Activated naive CD4-positive, alpha-beta T cell treated with anti-CD3 and anti-CD28 coated beads, Interleukin-2, amount 50 U/mL, for 16 hours (primary cell): ENCODE measurements at regions not wholly inside any gene's neighbourhood (a gene's known extent, or its start where the extent isn't known, plus 50 kb on each side); places are given as distances from the start of the nearest gene placed in this dataset.
"Not testable (repeated sequence)": the region's sequence is repeated elsewhere in the genome, so short reads cannot be mapped to it uniquely, and the experiment has no call there.

Experiments used
- DNase-seq: peaks from one replicate; pipeline ENCODE4 v3.0.0-alpha.2; 2020

- DNase-seq = no peak
These were observed 2183.2 kb upstream of the AGA start for GRCh38 chr4:179625406-179625805.

- DNase-seq = no peak
These were observed 2184.4 kb upstream of the AGA start for GRCh38 chr4:179626687-179627086.

GRCh38 chr4:179631321-179631720, 2189.1 kb upstream of the AGA start:
- DNase-seq = no peak

GRCh38 chr4:179634862-179635261, 2192.6 kb upstream of the AGA start:
- DNase-seq = no peak

- no peak for DNase-seq
These were observed 2220.3 kb upstream of the AGA start for GRCh38 chr4:179662522-179662921.

- no peak for DNase-seq
These were observed 2221.6 kb upstream of the AGA start for GRCh38 chr4:179663641-179664429.

GRCh38 chr4:179664430-179665027, 2222.3 kb upstream of the AGA start:
- no peak for DNase-seq

GRCh38 chr4:179666226-179666625, 2224.0 kb upstream of the AGA start:
- DNase-seq = no peak

GRCh38 chr4:179671609-179672008, 2229.4 kb upstream of the AGA start:
- DNase-seq = no peak

GRCh38 chr4:179678093-179678814, 2236.0 kb upstream of the AGA start:
- DNase-seq = no peak

- not testable (repeated sequence) for DNase-seq
These were observed 2241.4 kb upstream of the AGA start for GRCh38 chr4:179683661-179684060.

- DNase-seq = no peak
These were observed 2250.0 kb upstream of the AGA start for GRCh38 chr4:179692222-179692621.

GRCh38 chr4:179695175-179695574, 2252.9 kb upstream of the AGA start:
- DNase-seq = no peak

- no peak for DNase-seq
These were observed 2256.1 kb upstream of the AGA start for GRCh38 chr4:179698321-179698720.

GRCh38 chr4:179709961-179710624, 2267.9 kb upstream of the AGA start:
- no peak for DNase-seq

- no peak for DNase-seq
These were observed 2277.7 kb upstream of the AGA start for GRCh38 chr4:179719766-179720450.

GRCh38 chr4:179726491-179726890, 2284.3 kb upstream of the AGA start:
- not testable (repeated sequence) for DNase-seq

- no peak for DNase-seq
These were observed 2286.1 kb upstream of the AGA start for GRCh38 chr4:179728305-179728704.

GRCh38 chr4:179736820-179737219, 2294.6 kb upstream of the AGA start:
- not testable (repeated sequence) for DNase-seq

- no peak for DNase-seq
These were observed 2296.6 kb upstream of the AGA start for GRCh38 chr4:179738822-179739221.

- DNase-seq = no peak
These were observed 2305.1 kb upstream of the AGA start for GRCh38 chr4:179747218-179747910.

GRCh38 chr4:179748837-179749236, 2306.6 kb upstream of the AGA start:
- no peak for DNase-seq
